Thyroid gland (tissue), 4 donors: ENCODE measurements at regions not wholly inside any gene's neighbourhood (a gene's known extent, or its start where the extent isn't known, plus 50 kb on each side); places are given as distances from the start of the nearest gene placed in this dataset.

Source experiments
- CTCF ChIP-seq, 6 experiments: fragments of 200-600 bp in 3 of 6; fragments of 450-650 bp in 3 of 6; sonication (generic) in 3 of 6; IDR thresholded peaks; one replicate each; pipeline ENCODE4 v1.5.1; 2016 to 2019; ENCODE audit warnings: antibody characterized with exemption in 6 of 6, mild to moderate bottlenecking in 2 of 6, inconsistent platforms in 1 of 6, moderate library complexity in 1 of 6
- POLR2A ChIP-seq, 2 donors: fragments of 450-650 bp; IDR thresholded peaks; one replicate each; pipeline ENCODE4 v1.6.1; 2017; ENCODE audit warnings: antibody characterized with exemption in 2 of 2, mild to moderate bottlenecking in 2 of 2, moderate library complexity in 1 of 2

GRCh38 chr2:149677416-149677815 lies 89.8 kb upstream of the MMADHC start:
- no peak for TF ChIP-seq CTCF (IDR thresholded peaks at IDR 0.05)
- no peak for TF ChIP-seq POLR2A (IDR thresholded peaks at IDR 0.05)
